NCI-H446 (cell line): ENCODE measurements at regions not wholly inside any gene's neighbourhood (a gene's known extent, or its start where the extent isn't known, plus 50 kb on each side); places are given as distances from the start of the nearest gene placed in this dataset.

Experiments
- DNase-seq, 2 experiments: peaks; one replicate each; lab custom pipeline; 2025; lab: John Stamatoyannopoulos, UW

DNA sequence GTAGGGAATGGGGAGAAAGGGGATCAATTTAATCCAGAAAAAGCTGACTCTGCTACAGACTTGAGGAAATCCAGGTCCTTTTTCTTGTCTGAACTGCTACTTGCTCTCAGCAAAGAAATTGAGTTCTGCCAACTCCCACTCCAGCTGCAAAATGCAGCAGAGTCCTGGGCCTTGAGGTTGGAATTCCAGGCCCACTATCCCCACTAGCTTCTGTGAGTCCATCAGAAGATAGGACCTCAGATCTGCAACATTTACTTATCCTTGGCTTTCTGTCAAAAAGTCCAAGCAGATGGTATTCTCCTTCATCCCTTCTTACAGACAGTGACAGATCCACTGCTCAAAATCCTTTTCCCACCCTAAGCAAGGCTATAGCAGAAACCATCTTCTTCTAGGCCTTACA lies 219.2 kb downstream of the ARHGAP12 start:
- DNase-seq, result peak in 1 of 2 experiments; percentile 39

DNA sequence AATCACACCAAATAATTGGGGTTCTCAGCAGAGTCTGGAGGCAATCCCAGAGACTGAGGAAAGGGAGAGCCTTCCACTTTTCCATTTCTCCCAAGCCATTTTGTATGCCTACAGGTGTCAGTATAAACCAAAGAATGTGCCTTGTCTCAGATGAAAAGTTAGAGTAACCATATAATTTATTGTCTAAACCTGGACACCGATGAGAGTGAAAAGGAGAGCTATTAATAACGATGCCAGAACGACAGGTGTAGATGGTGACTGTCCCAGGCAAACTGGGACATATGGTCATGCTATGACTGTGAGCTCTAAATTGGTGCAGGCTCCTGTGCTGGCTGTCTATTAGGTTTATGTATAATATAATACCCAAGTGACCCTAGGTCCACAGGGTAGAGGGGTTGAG lies 219.6 kb downstream of the ARHGAP12 start:
- DNase-seq, result peak in 1 of 2 experiments; percentile 49

DNA sequence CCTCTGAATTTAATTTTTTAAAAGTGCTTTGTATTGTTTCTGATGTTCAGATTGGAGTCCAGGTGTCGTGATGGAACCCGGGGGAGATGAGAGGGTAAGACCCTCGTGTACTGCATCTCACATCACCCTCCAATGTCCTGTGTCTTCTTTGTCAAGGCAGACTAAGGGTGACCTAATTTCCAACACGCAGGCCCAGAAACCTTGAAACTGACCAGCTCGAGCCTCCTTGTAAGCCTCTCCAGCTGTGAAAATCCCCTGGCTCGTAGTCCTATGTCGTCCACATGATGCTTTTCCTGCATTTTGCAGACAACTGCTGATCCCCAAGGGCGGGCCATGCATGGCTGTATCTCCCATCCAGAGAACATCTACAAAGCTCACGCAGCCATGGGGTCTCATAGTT lies 220.2 kb downstream of the ARHGAP12 start:
- DNase-seq, result no peak

DNA sequence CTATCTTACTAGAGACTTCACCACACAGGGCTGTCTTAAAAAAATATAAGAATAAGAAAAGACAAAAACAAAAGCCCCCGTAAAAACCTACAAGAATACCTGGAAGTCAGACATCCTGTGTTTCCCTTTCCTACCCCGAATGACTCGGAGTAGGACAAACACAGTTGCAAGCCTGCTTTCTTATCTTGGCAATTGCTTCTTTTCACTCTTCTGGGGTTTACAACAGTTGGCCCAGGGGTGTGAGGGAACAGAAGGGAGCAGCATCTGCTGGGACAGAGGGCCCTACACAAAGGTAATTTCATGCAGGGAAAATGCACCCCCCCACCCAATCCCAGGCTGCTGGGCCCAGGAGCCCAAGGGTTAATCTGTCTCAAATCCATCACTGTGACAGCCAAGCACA lies 220.6 kb downstream of the ARHGAP12 start:
- peak; percentile 40 to 78 for DNase-seq

DNA sequence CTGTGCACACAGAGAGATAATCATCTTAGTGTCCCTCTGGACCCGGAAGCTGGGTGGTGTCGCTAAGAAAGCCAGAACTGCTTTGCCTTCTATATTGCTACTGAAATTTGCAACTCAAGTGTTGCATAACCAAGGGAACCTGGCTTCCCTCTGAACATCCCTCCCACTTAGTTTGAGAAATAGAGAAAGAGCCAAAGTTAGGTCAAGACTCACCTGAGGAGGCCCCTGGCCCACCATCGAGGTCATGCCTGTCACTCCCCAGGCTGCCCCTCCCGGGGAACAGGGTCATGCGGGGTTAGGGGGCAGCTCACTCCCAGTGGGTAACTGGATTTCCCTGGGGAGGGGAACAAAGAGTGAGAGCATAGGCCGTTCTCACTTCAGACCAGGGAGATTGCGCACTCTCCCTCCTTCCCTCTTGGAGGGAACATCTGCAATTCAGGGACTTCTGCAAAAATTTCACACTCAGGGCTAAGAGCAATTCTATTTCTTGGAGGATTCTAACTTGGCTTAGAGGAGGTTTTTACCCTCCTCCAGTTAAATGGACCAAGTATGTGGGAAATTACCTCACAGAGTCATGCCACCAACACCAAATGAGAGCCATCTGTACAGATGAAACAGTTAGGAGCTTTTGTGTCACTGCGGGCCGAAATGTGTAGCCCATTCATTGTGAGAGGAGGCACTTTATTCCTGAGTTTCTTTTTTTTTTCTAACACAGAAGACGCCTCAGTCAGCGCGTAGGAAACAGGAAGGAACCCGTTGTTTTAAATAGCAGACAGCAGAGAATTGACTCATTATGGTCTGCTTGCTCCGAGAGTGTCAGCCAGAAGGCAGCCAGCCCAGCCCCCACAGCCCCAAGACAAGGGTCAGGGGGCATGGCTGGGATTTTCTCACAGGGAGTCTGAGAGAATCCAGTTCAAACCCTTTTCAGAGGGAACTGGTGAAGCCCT lies 221.3 kb downstream of the ARHGAP12 start:
- DNase-seq, result peak in 1 of 2 experiments; percentile 48

DNA sequence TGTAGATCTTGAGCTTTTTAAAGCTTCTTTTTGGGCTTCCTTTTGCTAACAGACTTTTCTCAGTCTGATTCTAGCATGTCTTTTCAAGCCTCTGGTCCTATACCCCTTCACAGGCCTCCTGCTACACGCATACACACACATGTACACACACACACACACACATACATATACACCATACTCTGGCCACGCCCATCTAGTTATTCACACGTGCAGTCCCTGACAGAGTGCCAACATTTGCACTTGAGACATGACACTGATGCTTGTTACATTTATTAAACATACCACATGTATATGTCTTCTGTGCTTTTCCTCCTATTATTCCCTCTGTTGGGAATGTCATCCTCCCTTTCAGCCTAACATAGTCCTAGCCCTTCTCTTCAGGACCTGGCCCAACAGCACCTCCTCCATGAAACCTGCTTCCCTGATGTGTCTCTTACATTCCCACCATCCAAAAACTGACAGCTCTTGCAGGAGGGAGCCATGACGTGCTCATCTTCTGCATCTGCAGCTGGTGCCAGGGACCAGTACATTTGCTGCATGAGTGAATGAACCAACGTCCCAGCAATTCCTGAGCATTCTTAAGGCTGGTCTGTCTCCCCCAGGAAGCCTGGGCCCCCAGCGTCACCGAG lies 222.1 kb downstream of the ARHGAP12 start:
- DNase-seq, result peak in 1 of 2 experiments; percentile 11

DNA sequence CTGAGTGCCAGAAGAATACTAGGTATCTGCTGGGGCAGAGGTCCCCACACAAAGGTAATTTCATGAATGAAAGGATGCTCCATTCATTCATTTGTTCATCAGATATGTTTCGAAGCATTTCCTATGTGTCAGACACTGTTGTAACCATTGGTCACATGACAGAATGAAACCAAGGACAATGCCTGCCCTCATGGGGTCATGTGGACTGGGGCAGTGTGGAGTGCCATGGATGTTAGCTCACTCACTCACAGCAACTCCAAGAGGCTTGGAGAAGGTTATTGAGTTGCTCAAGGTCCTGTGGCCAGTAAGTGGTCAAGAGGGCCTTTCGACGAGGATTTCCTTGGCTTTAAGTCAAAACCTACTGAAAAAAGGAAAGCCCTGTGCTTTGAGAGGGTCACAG lies 223.5 kb downstream of the ARHGAP12 start:
- DNase-seq, result no peak

DNA sequence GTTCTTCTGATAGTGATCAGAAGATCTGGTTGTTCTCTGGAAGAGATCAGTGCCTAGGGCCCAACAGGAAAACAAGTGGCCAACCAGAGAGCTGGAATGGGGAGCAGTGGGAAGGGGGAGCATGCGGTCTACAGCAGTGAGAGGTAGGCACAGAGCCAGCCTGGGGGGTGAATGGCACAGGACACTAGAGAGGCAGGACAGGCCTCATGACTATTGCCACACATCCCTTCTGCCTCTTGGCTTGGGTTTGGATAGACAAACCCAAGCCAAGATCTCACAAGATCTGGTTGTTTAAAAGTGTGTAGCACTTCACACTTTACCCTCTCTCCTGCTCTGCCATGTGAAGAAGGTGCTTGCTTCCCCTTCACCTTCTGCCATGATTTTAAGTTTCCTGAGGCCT lies 224.4 kb downstream of the ARHGAP12 start:
- peak in 1 of 2 experiments; percentile 39 for DNase-seq

DNA sequence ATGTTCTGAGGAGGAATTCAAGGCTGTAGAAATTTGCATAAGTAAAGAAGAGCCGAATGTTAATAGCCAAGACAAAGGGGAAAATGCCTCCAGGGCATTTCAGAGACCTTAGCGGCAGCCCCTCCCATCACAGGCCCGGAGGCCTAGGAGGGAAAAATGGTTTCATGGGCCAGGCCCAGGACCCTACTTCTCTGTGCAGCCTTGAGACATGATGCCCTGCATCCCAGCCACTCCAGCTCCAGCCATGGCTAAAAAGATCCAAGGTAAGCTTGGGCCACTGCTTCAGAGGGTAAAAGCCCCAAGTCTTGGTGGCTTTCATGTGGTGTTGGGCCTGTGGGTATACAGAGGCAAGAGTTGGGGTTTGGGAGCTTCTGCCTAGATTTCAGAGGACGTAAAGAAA lies 225.7 kb downstream of the ARHGAP12 start:
- no peak for DNase-seq

DNA sequence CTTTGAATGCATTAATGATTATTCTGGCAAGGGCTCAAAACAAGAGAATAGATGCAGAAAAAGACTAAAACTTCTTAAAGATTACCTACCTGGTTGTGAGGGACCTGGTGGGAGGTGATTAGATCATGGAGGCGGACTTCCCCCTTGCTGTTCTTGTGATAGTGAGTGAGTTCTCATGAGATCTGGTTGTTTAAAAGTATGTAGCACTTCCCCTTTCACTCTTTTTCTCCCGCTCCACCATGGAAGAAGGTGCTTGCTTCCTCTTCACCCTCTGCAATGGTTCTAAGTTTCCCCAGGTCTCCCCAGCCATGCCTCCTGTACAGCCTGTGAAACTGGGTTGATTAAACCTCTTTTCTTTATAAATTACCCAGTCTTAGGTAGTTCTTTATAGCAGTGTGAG lies 226.6 kb downstream of the ARHGAP12 start:
- no peak for DNase-seq

DNA sequence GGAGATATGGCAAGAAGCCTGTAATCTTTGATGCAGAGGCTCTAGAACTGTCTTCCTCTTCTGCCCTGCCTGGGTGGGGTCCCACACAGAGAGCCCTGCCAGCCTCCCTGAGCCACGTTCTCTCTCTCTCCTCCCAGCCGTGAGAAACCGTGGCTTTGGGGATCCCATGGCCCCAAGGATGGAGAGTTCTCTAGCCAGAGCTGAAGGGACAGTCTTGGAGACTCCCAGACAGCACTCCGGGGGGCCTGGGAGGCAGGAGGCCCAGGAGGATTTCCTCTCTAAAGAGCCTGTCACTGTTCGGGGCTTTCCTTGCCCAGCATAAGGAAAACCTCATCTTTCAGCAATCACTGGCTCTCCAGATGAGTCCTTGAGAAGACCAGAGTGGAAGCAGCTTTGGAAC lies 227.1 kb downstream of the ARHGAP12 start:
- no peak for DNase-seq

DNA sequence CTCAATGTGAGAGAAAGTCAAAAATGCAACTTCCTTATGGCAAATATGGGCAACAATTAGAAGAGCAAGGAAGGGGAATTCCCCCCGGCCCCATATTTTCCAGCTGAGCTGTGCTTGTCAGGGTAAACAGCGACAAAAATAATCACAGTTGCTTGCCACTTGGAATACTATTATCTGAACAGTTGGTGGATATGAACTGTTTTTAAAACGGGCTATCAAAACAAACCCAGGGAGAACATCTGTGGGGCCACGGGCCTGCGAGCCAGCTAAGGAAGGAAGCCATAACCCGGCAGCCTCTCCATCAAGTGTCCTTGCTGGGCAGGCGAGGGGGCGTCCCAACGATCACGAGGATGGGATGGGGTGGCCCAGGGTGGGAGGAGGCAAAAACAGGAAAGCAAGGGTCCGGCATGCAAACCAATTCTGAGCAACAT lies 228.4 kb downstream of the ARHGAP12 start:
- DNase-seq, result peak; percentile 12 to 58

DNA sequence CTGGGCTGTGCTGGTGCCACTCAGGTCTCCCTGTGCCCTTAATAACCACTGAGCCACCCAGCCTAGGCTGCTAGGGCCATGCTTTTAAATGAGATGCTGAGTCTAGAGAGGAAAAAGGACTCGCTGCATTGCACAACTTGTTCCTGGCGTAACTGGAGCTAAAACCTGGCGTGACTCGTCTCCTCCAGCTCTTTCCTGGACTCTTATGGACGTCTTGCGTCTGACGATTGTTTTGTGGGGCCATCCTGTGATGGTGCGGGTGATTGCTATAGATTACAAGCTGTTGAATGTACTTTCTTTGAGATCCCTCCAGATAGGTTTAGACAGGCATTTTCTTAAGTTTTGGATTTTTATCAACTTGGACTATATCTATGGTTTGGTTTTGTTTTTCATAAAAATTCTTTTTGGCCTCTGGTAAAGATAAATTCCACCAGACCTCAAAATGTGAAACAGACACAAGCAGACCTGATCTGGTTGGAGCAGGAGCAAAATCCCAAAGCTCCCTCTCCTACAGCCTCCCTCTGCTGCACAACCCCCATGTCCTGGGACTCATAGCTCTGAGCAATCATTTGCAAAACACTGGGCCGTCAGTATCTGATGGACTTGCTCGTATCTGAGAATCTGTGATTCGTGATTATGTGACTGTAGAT lies 230.3 kb downstream of the ARHGAP12 start:
- DNase-seq, result no peak

DNA sequence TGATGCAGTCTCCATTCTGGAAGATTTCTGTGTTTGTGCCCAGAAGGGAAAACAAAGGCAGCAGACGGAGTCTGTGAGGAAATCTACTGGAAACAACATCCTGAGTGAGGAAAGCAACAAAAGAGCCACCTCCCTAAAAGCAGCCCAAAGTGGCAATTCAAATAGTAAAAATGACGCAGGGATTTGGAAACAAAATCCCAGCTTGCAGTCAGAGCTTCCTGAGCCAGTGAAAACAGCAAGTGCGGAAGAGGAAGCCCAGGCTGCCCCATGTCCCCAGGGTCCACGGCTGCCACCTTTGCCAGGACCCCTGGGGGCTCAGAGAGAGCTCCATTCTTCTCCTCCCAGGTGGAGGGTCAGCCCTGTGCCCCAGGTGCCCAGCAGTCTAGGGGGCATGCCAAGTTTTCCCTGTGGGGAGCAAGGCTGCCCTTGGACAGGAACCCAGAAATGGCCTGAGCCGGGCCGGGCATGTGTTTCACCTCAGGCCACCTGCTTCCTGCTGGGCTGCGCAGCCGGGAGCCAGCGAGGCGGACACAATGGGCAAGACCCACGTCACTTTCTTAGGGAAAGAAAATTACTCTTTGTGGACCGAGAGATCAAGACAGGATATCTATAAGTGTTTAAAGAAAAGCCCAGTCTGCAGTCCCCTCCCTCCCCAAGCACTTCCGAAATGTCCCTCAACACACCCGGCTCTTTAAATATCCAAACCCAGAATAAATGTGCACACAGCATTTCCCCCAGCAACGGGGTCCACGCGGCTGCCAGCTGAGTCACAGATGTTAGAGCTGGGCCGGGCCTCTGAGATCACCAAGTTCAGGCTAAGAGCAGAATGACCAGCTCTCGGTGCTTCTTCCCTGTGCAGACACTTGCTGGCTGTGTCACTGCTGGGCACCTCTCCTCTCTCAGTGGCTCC lies 231.1 kb downstream of the ARHGAP12 start:
- DNase-seq, result peak; percentile 49 to 70

DNA sequence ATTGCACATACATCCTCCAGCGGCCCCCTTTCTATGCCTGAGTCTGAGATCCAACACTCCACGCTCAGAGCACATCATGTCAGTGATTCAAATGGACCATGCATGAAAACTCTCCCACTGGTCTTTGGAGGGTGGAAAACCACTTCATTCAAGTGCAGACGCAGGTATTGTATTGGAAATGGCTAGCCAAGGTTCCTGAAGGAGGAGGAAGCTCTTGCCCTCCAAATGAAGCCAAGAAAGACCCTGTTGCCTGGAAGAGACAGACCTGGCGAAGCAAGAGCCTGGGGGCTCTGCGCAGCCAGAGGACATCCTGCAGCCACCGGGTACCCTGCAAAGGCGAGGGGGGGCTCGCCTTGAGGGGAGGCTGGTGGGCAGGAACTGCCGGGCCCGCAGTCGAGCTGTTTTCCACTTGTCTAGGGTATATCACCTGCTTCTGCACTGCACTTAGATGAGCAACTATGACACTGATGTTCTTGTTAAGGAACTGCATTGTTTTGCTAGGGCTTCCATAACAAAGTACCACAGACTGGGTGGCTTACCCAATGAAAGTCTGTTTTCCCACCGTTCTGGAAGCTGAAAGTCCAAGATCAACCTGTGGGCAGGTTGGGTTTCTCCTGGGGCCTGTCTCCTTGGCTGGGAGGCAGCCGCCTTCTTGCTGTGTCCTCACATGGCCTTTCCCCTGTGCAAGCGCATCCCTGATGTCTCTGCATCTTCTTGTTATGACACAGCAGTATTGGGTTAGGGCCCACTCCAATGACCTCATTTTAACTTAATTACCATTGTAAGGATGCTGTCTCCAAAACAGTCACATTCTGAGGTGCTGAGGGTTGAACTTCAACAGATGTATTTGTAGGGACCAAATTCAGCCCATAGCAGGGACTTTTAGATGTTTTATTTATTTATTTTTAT lies 233.4 kb downstream of the ARHGAP12 start:
- DNase-seq, result no peak

DNA sequence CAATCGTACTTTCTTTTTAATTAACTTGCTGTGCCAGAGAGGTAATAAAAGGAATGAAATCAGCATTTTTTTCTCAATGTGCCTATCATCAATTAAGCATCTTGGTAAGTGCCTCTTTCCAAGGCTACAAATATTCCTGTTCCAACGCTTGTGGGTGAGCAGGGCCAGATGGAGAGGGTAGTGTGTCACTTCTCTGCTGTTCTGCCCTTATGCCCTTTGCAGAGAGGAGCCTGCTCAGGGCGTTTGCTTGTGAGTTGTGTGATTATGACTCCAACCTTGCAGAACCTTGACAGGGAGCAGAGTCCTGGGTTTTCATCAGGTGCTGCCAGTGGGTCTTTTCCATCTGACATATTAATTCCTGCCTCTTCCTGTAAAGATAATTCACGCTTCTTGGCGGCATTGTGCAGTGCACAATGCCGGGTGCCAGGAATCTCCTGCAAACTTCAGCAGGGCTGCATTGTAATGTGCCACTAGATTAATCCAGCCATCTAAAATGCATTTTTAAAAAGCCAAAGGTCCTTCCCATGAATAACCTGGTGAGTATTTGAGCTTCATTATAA lies 234.4 kb downstream of the ARHGAP12 start:
- DNase-seq, result peak; percentile 25 to 42

DNA sequence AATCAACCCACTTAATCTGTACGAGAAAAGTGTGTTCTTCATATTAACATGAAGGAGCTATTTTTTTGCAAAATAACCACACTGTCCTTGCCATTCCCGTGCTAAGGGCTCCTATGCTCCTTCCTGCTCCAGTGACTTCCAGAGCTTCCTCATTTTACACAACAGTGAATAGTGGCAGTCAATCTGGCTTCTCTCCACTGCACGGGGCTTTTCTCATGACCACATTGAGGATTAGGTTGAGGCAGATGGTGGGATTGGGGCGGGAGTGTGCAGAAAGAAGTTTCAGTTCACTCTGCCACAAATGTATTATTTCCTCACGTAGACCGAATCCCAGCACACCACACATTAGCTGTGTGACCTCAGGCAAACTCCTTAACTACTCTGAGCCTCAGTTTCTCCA lies 235.1 kb downstream of the ARHGAP12 start:
- peak in 1 of 2 experiments; percentile 24 for DNase-seq

DNA sequence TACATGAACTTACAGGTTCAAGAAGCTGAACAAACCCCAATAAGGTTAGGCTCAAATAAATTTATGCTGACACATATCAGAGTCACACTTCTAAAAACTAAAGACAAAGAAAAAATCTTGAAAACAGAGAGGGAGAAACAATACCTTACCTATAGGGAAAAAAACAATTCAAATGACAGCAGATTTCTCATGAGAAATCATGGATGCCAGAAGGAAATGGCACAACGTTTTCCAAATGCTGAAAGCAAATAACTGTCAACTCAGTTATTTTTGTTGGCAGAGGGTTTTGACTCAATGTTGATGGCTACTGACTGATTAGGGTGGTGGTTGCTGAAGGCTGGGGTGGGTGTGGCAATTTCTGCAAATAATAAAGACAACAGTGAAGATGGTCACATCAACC lies 239.4 kb downstream of the ARHGAP12 start:
- DNase-seq, result no peak

DNA sequence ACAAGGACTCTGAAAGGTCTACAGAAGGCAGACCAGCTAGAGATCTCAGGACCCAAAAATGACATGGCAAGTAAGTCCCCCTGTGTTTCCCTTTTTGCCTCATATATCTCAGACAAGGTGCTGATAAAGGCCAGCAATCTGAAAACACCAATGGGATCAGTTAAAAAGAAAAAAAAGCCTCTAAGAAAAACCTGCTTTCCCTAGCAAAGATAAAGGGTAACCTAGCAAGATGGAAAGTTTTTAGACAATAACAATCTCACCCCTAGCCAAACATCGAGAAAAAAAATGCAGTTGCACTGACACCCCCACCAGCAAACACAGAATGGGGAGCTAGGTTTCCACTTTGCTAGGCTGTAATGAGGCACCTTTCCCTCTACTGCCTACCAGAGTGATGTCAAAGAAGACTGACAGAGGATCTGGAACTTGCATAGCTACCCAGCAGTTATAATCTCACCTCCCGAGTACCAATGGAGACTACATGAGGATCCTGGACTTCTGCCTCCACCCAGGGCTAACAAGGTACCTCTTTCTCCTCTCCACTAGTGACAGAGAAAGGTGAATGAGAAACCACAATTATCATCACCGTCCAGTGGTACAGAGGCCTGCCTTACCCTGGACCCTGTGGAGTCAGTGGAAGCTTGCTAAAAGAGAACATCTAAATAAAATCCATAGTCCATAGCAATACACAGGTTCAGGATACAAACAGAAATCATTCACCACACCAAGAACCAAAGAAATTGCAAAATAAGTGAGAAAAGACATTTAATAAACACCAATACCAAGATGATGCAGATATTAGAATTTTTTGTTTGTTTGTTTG lies 240.8 kb downstream of the ARHGAP12 start:
- no peak for DNase-seq
